Stimulated activated effector memory CD8-positive, alpha-beta T cell treated with anti-CD3 and anti-CD28 coated beads, Interleukin-12 subunit alpha, Interleukin-12 subunit beta, amount 100 ng/mL, for 72 hours (primary cell): ENCODE measurements at regions not wholly inside any gene's neighbourhood (a gene's known extent, or its start where the extent isn't known, plus 50 kb on each side); places are given as distances from the start of the nearest gene placed in this dataset.
"Not testable (repeated sequence)": the region's sequence is repeated elsewhere in the genome, so short reads cannot be mapped to it uniquely, and the experiment has no call there.

Experiments used
- ATAC-seq: fragments of 150-1000 bp; cut with Tn5 transposase; 2 replicates; pipeline ENCODE4 v1.10.0; 2021
- DNase-seq, 2 donors: peaks; one replicate each; pipeline ENCODE4 v3.0.0; 2021 to 2022; ENCODE audit warnings: low spot score in 2 of 2
- H3K27ac Mint-ChIP-seq: one replicate; pipeline ENCODE4 v1.8.0; 2022; ENCODE audit warnings: mild to moderate bottlenecking, mixed read lengths
- H3K36me3 Mint-ChIP-seq: one replicate; pipeline ENCODE4 v1.8.0; 2022; ENCODE audit warnings: mild to moderate bottlenecking, mixed read lengths
- H3K4me1 Mint-ChIP-seq: one replicate; pipeline ENCODE4 v1.8.0; 2022; ENCODE audit warnings: mixed read lengths
- H3K4me3 Mint-ChIP-seq: one replicate; pipeline ENCODE4 v1.8.0; 2022; ENCODE audit warnings: mild to moderate bottlenecking, mixed read lengths
- H3K9me3 Mint-ChIP-seq: one replicate; pipeline ENCODE4 v1.8.0; 2022; ENCODE audit warnings: mixed read lengths

DNA sequence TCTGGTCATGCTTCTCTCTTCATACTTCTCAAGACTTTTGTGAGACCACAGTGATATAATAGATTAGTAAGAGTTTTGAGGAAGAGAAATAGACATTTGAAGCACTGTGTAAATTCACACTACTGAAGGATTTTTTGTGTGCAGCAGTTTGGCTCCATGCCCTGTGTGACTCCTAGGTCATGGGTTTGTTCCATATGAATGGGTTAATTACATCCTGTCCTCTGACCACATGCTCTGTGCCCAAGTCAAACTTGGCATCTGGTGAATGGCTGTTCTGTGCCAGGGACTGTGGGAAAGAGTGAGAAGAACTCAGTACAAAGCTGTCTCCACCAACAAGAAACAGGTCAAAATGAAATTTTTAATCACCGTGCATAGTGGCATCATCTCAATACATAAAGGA is 304.0 kb downstream of the LNPK start:
- Mint-ChIP-seq H3K4me3 (no peak overlapping the region), H3K36me3 (no peaks in the 10 kb centered on the region), H3K27ac (no peak overlapping the region), H3K9me3 (no peaks in the 10 kb centered on the region), H3K4me1 (no peaks in the 10 kb centered on the region)
- ATAC-seq: no peak
- DNase-seq: no peak

DNA sequence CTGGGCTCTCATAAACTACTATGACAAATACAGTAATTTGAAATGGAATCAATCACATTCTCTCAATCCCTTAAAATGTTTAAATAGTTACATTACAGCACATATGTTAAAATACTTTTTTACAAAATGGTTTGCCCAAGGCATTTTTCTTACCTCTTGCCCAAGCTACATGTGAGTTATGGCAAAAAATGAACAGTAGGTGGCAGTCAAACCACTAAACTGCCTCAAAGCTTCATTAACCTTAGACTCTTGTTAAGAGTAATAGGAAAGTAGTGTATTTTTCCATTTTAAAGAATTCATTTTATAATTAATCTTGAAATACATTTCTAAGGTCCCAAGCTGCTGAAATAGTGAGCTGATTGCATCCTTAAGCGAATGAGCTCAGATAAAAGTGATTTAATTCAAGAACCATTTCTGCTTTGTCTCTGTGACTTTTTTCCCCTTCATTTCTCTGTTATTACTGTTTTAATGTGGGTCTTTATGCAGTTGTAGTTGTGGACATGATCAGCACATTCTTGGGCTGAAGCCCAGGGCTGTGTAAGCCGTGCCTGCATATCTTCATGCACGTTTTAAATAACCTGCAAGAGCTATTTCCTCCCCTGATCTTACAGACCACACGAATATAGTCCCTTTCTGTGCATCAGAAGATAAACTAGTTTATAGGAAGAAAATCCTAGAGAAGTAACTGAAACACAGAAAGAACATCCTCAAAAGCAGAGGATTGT is 311.8 kb downstream of the LNPK start:
- DNase-seq: peak in 1 of 2 donors; percentile 9
- Mint-ChIP-seq H3K27ac (no peak overlapping the region), H3K4me3 (no peak overlapping the region), H3K9me3 (no peaks in the 10 kb centered on the region), H3K36me3 (no peaks in the 10 kb centered on the region), H3K4me1 (no peaks in the 10 kb centered on the region)
- ATAC-seq: no peak

DNA sequence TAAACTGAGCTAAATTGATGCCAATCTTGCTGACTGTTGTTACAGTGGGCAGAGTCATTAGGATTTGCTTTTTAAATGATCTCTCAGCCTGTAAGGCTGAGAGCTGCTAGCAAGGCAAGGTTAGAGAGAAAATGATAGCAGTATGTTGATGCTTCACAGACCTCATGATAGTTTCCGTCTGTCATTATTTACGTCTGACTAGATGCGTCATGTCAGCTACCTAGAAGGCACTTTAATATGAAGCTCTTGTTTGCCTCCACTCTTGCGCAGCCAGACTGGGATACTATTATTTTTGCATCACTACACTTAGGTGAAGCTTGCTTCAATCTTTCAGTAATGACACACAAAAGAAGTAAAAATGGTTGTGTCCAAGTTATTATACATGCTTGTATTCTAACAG is 313.8 kb downstream of the LNPK start:
- H3K36me3 Mint-ChIP-seq: no peaks in the 10 kb centered on the region
- no peak overlapping the region for H3K4me3 Mint-ChIP-seq
- H3K4me1 Mint-ChIP-seq: no peaks in the 10 kb centered on the region
- no peak for ATAC-seq
- no peak for DNase-seq
- no peak overlapping the region for H3K27ac Mint-ChIP-seq
- H3K9me3 Mint-ChIP-seq: no peaks in the 10 kb centered on the region

DNA sequence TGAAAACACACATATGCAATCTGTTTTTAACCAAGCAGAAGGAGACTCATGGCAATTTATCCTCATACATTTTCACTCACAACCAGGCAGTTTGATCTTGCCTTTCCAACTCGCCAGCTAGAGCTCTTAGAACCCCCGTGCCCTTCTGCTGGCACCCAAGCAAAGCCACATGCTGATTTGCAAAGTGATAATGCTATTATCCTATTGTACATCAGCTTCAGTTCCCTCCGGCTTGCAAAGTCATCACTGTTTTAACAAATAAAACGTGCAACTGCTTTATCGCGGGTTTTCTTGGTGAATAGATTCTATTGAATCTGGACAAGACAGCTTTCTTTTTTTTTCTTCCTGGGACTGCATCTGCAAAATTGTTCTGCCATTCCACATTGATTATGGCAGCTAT is 314.6 kb downstream of the LNPK start:
- Mint-ChIP-seq H3K27ac (no peak overlapping the region), H3K4me1 (no peaks in the 10 kb centered on the region), H3K4me3 (no peak overlapping the region), H3K36me3 (no peaks in the 10 kb centered on the region), H3K9me3 (no peaks in the 10 kb centered on the region)
- DNase-seq (no peak), ATAC-seq (no peak)

DNA sequence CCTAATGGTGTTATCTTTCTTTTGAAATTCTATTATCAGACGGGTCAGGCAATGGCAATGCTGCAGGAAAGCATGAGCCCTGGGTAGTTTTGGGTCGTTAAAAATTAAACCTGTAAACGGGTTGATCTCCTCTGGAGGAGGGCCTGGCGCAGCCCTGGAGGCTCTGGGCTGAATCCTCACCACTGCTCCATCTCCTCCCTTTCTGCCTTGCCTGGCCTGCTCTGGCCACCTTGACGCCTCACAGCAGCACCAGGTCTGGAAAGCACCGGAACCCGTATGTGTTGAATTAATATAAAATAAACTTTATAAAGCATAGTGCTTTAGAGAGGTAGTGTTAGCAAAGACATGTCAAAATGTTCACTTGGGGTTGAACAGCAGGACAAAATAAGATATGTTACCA is 316.1 kb downstream of the LNPK start:
- Mint-ChIP-seq H3K36me3 (no peaks in the 10 kb centered on the region), H3K4me1 (no peaks in the 10 kb centered on the region), H3K27ac (no peak overlapping the region), H3K9me3 (no peaks in the 10 kb centered on the region), H3K4me3 (no peak overlapping the region)
- DNase-seq (no peak), ATAC-seq (no peak)

DNA sequence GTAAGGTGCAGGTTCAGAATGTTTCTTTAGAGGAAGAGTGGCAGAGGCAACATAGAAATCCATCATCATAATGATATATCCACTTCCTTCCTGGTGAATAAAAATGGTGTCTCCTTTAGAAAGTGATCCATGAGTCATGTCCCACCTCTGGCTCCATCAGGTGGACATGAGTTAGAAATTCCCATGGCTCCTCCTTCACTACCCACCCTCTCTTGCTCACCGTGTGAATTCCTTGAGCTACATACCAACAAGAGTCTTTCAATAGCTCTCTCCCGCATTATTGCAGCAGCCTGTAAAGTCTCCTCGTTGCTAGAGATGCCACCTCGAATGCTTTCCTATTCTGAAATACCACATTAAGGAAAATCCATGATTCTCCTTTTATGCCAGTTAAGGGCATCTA is 317.6 kb downstream of the LNPK start:
- ATAC-seq (no peak), DNase-seq (no peak)
- Mint-ChIP-seq H3K36me3 (no peaks in the 10 kb centered on the region), H3K4me1 (no peaks in the 10 kb centered on the region), H3K4me3 (no peak overlapping the region), H3K27ac (no peak overlapping the region), H3K9me3 (no peaks in the 10 kb centered on the region)

DNA sequence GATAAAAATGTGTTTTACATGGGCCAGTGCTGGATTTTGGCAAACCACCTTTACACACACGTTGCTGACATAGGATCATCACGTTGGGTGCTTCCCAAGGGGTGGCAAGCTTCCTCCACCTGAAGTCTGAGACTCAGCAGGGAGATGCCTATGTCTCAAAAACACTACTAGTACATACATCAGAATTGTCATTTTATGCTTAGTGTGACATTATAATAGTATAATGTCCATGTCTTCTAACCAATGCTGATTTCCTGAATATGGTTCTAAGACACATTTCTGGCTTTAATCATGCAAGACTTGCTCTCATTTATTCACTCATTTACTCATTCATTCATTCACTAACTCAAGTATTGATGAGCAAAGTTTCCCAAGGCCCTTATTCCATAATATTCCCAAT is 322.3 kb downstream of the LNPK start:
- no peaks in the 10 kb centered on the region for H3K9me3 Mint-ChIP-seq
- H3K4me1 Mint-ChIP-seq: no peaks in the 10 kb centered on the region
- H3K27ac Mint-ChIP-seq: no peak overlapping the region
- DNase-seq: no peak
- H3K36me3 Mint-ChIP-seq: no peaks in the 10 kb centered on the region
- H3K4me3 Mint-ChIP-seq: no peak overlapping the region
- ATAC-seq: no peak

DNA sequence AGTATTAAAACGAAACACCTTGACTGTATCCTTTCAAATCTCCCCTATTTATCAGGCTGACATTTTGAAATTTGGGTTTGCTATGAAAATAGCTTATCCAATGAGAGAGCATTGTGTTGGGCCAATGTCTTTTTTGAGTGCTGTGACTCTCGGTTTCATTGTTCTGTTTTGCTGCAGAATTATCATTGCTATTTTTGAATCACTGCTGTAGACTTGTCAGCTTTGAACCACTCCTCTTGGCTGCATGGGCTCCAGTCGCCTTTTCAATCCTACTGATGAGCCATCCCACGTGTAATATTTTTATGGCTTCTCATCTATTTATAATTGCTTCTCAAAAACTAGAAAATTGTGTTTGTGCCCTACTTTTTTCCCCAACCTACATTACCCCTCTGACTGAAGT is 322.8 kb downstream of the LNPK start:
- Mint-ChIP-seq H3K36me3 (no peaks in the 10 kb centered on the region), H3K27ac (no peak overlapping the region), H3K4me3 (no peak overlapping the region), H3K4me1 (no peaks in the 10 kb centered on the region), H3K9me3 (no peaks in the 10 kb centered on the region)
- ATAC-seq (no peak), DNase-seq (no peak)

DNA sequence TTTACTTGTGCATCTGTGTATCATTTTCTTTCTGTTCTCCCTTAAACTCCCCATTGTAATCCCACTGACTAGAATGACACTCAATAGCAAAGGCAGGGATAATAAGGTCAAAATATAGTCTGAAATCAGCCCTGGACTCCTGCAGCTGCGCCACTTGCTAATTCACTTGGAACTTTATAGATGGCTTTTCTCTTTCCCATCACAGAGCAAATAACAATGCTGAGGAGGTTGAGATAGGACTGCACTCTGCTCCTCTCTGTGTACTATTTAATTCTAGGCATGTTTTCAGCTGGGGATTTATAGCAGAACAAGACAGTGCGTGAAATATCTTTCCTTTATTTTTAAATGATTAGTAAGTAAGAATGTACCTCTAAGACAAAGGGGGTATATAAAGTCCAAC is 324.2 kb downstream of the LNPK start:
- DNase-seq: no peak
- Mint-ChIP-seq H3K9me3 (no peaks in the 10 kb centered on the region), H3K4me1 (no peaks in the 10 kb centered on the region), H3K36me3 (no peaks in the 10 kb centered on the region), H3K27ac (no peak overlapping the region), H3K4me3 (no peak overlapping the region)
- ATAC-seq: no peak

DNA sequence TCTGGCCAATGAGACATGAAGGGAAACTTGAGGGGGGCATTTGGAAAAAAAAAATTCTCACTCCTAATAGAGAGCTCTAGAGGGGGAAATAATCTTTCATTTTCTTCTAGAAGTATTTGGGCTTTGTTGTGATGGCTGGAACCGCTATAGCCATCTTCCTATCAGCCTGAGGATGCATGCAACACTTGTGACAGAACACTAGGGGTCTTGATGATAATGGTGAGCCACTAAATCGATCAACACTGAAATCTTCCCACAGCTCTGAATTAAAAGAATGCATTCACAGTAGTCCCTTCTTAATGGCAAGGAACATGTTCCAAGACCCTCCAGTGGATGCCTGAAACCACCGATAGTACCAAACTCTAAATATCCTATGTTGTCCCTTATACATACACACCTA is 325.3 kb downstream of the LNPK start:
- no peak overlapping the region for H3K27ac Mint-ChIP-seq
- no peak for ATAC-seq

DNA sequence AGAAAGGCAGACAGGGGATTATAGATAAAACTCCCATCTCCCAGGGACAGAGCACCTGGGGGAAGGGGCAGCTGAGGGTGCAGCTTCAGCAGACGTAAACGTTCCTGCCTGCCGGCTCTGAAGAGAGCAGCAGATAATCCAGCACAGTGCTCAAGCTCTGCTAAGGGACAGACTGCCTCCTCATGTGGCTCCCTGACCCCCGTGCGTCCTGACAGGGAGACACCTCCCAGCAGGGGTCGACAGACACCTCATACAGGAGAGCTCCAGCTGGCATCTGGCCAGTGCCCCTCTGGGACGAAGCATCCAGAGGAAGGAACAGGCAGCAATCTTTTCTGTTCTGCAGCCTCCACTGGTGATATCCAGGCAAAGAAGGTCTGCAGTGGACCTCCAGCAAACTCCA is 333.3 kb downstream of the LNPK start:
- H3K9me3 Mint-ChIP-seq, H3K4me1 Mint-ChIP-seq, ATAC-seq, H3K36me3 Mint-ChIP-seq, H3K27ac Mint-ChIP-seq, DNase-seq, H3K4me3 Mint-ChIP-seq: not testable (repeated sequence)

More for the DNA sequence above, 325.3 kb downstream of the LNPK start:
- no peak for DNase-seq
- Mint-ChIP-seq H3K4me1 (no peaks in the 10 kb centered on the region), H3K36me3 (no peaks in the 10 kb centered on the region), H3K9me3 (no peaks in the 10 kb centered on the region), H3K4me3 (no peak overlapping the region)

DNA sequence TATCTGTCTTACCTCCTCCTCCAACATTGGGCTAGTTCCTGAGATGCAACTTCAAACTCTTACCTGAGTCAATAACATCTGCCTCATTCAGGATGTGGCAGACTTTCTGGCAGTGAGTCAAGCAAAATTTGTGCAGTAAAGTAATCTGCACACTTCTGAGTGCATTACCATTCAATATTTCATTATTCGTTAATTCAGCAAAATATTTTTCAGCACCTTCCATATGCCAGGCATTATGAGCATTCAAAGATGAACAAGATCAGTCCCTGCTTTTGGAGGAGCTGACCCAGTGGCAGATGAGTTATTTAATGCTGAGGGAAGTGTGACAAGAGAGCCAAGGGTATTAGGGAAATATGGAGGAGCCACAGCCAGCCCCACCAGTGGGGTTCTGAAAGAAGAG is 339.7 kb downstream of the LNPK start:
- Mint-ChIP-seq H3K9me3 (no peaks in the 10 kb centered on the region), H3K4me3 (no peak overlapping the region), H3K4me1 (no peaks in the 10 kb centered on the region), H3K36me3 (no peaks in the 10 kb centered on the region), H3K27ac (no peak overlapping the region)
- ATAC-seq (no peak), DNase-seq (no peak)

DNA sequence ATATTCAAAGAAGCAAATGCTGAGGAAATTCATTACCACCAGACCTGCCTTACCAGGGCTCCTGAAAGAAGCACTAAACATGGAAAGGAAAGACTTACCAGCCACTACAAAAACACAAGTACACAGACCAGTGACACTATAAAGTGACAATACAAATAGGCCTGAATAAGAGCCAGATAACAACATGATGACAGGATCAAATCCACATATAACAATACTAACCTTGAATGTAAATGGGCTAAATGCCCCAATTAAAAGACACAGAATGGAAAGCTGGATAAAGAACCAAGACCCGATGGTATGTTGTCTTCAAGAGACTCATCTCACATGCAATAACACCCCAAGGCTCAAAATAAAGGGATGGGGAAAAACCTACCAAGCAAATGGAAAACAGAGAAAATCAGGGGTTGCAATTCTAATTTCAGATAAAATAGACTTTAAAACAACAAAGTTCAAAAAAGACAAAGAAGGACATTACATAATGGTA is 353.4 kb downstream of the LNPK start:
- DNase-seq: no peak

DNA sequence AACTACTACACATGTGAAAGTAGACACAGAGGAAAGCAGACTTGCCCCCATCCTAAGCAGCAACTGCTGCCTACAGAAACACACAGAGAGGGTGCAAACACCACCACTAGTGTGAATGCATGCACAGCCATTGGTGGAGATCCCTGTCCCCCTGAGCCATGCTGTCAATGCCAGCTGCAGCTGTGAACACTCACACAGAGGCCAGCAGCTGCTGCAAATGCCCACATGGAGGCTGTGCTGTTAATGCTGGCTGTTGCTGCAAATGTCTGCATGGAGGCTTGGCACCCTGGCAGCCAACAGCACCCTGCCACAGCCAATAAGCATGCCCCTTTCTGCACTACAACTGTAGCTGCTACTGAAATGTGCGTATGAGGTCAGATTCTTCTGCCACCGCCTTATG is 355.0 kb downstream of the LNPK start:
- no peak overlapping the region for H3K27ac Mint-ChIP-seq
- no peaks in the 10 kb centered on the region for H3K9me3 Mint-ChIP-seq
- DNase-seq: no peak
- no peak overlapping the region for H3K4me3 Mint-ChIP-seq
- H3K36me3 Mint-ChIP-seq: no peaks in the 10 kb centered on the region
- ATAC-seq: no peak
- H3K4me1 Mint-ChIP-seq: no peaks in the 10 kb centered on the region

More for the DNA sequence above, 353.4 kb downstream of the LNPK start:
- H3K27ac Mint-ChIP-seq: no peak overlapping the region
- H3K9me3 Mint-ChIP-seq: no peaks in the 10 kb centered on the region
- no peaks in the 10 kb centered on the region for H3K36me3 Mint-ChIP-seq
- H3K4me1 Mint-ChIP-seq: no peaks in the 10 kb centered on the region
- ATAC-seq: no peak
- no peak overlapping the region for H3K4me3 Mint-ChIP-seq

DNA sequence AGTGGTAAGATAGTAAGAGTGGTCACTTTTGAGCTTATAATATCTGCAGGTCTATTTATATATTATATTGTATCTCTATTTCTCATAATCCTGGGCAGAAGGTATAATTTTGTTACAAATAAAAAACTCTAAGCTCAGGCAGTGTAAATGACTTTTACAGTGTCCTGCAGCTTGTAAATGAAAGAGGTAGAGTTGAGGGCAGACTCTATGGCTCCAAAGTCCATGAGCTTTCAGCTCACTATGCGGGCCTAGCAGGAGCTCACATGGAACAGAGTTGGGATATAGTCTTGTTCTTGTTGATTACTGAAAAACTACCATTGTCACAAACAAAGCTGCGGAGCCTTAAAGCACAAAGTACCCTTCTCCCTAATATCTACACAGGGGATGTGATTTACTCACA is 361.4 kb downstream of the LNPK start:
- DNase-seq: no peak
- Mint-ChIP-seq H3K4me1 (no peaks in the 10 kb centered on the region), H3K36me3 (no peaks in the 10 kb centered on the region), H3K4me3 (no peak overlapping the region), H3K9me3 (no peaks in the 10 kb centered on the region), H3K27ac (no peak overlapping the region)
- ATAC-seq: no peak

DNA sequence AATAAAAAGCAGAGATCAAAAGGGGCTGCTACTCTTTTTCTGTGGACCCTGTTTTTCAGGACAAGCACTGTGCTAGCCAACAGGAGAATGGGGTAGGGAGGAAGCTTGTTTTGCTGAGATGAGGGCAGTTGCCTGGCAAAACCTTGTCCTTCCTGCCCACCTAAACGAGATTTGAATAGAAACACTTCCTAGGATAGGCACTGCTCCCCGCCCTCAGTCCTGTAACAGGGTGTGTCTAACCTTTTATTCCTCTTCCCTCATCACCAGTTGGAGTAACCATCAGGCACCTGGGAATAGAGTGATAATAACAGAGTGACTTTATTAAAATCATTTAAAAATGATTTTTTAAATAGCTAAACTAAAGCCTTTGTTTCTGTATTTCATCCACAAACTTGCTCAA is 368.8 kb downstream of the LNPK start:
- DNase-seq (no peak), ATAC-seq (no peak)
- no peaks in the 10 kb centered on the region for H3K36me3 Mint-ChIP-seq
- no peaks in the 10 kb centered on the region for H3K9me3 Mint-ChIP-seq
- no peak overlapping the region for H3K4me3 Mint-ChIP-seq
- no peak overlapping the region for H3K27ac Mint-ChIP-seq
- H3K4me1 Mint-ChIP-seq: no peaks in the 10 kb centered on the region

DNA sequence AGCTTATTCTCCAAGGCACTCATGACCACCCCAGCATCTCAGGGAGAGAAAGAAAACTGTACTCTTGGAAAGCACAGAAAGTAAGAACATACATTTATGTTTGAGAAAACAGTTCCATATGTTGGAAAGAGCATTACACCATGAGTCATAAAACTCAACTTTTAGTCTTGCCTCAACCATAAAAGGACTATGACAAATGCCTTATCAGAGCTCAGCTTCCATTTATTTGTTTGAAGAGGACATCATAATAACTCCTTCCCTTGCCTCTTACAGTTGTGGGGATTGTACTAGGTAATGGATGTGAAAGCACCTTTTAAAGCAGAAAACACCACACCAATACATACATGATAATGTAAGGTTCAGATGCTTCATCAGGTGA is 370.8 kb downstream of the LNPK start:
- Mint-ChIP-seq H3K4me1 (no peaks in the 10 kb centered on the region), H3K4me3 (no peak overlapping the region), H3K9me3 (no peaks in the 10 kb centered on the region), H3K36me3 (no peaks in the 10 kb centered on the region), H3K27ac (no peak overlapping the region)
- DNase-seq (no peak), ATAC-seq (no peak)
